K562 (cell line): ENCODE measurements at regions not wholly inside any gene's neighbourhood (a gene's known extent, or its start where the extent isn't known, plus 50 kb on each side); places are given as distances from the start of the nearest gene placed in this dataset.

Source experiments
- ATAC-seq: fragments of 200-7000 bp; cut with Tn5 transposase; 3 replicates; pipeline ENCODE4 v1.9.1; 2020; ENCODE audit warnings: moderate library complexity
- BruUV-seq: library from RNA; stranded (reverse); fragments of 400-500 nt; replicated peaks from 2 replicates; lab custom pipeline; 2021; lab: Mats Ljungman, UMichigan
- CTCF ChIA-PET: fragments of 300-600 bp; formaldehyde crosslinking; extraction: SDS; loops from one replicate; lab custom pipeline; 2021; ENCODE audit warnings: low intra/inter-chr PET ratio; lab: Yijun Ruan, JAX
- POLR2A ChIA-PET: fragments of 300-600, 350-650 bp; sonication (Branson Sonifier 250); formaldehyde crosslinking; extraction: SDS; loops from one replicate; lab custom pipeline; 2021; ENCODE audit warnings: antibody characterized with exemption, inconsistent platforms; lab: Yijun Ruan, JAX
- DNase-seq, 4 experiments: peaks; one replicate each; pipeline versions ENCODE4 v3.0.0 to v3.0.0-alpha.2; 2011 to 2018; ENCODE audit warnings: low spot score in 3 of 4, mixed read lengths in 3 of 4; ENCODE audit errors: extremely low read depth in 1 of 4
- FAIRE-seq: peaks from 2 replicates; lab custom pipeline; 2011; peaks lifted over from hg19 to GRCh38; lab: Jason Lieb, UNC
- H2AFZ ChIP-seq: 2 replicates; pipeline ENCODE4 v1.6.0; 2011; ENCODE audit warnings: low read depth, low read length, control low read depth, inconsistent platforms
- H3K27ac ChIP-seq: fragments of 200-600 bp; 3 replicates; pipeline ENCODE4 v1.8.0; 2011; ENCODE audit warnings: low read depth, mild to moderate bottlenecking, control low read depth, inconsistent platforms, low read length, moderate library complexity, mixed read lengths; ENCODE audit errors: extremely low read depth
- H3K27me3 ChIP-seq, 2 experiments: fragments of 300-600 bp in 1 of 2; 2 replicates in 1 of 2; 3 replicates in 1 of 2; pipeline versions ENCODE4 v1.6.0 to v1.8.0; 2011; ENCODE audit warnings: inconsistent platforms in 2 of 2, low read length in 2 of 2, mild to moderate bottlenecking in 1 of 2, mixed read lengths in 1 of 2, moderate library complexity in 1 of 2; ENCODE audit not compliant: control insufficient read depth in 2 of 2, insufficient read depth in 2 of 2
- H3K36me3 ChIP-seq: fragments of 300-600 bp; 3 replicates; pipeline ENCODE4 v1.8.0; 2011; ENCODE audit warnings: mild to moderate bottlenecking, low read length, inconsistent platforms; ENCODE audit not compliant: control insufficient read depth, insufficient read depth
- H3K4me1 ChIP-seq, 2 experiments: fragments of 200-600 bp in 1 of 2; replicated peaks in 1 of 2; 2 replicates in 1 of 2; 3 replicates in 1 of 2; pipeline versions ENCODE4 v1.5.1 to v1.8.0; 2011; ENCODE audit warnings: inconsistent platforms in 2 of 2, low read length in 2 of 2, mild to moderate bottlenecking in 1 of 2, mixed read lengths in 1 of 2, moderate library complexity in 1 of 2; ENCODE audit not compliant: control insufficient read depth in 2 of 2, insufficient read depth in 2 of 2
- H3K4me2 ChIP-seq: 2 replicates; pipeline ENCODE4 v1.6.1; 2011; ENCODE audit warnings: low read length, control low read depth, inconsistent platforms, mixed read lengths; ENCODE audit not compliant: insufficient read depth
- H3K4me3 ChIP-seq: fragments of 200-600 bp; sonication (generic), shearing (Covaris generic); 2 replicates; pipeline ENCODE4 v1.5.1; 2016; ENCODE audit warnings: control low read depth, inconsistent platforms
- H3K79me2 ChIP-seq: fragments of 200-600 bp; 3 replicates; pipeline ENCODE4 v1.8.0; 2011; ENCODE audit warnings: low read length, inconsistent platforms; ENCODE audit not compliant: control insufficient read depth, insufficient read depth
- H3K9ac ChIP-seq, 2 experiments: 2 replicates each; pipeline versions ENCODE4 v1.6.0 to v1.6.1; 2011; ENCODE audit warnings: low read depth in 2 of 2, low read length in 2 of 2, control low read depth in 1 of 2, inconsistent platforms in 1 of 2, mild to moderate bottlenecking in 1 of 2, mixed read lengths in 1 of 2; ENCODE audit not compliant: insufficient read depth in 1 of 2
- H3K9me1 ChIP-seq: one replicate; pipeline ENCODE4 v1.6.0; 2011; ENCODE audit warnings: inconsistent platforms, mild to moderate bottlenecking, low read length, moderate library complexity; ENCODE audit not compliant: control insufficient read depth, insufficient read depth
- H3K9me3 ChIP-seq: replicated peaks from 2 replicates; pipeline ENCODE4 v1.5.1; 2011; ENCODE audit warnings: low read depth, low read length, inconsistent platforms; ENCODE audit not compliant: control insufficient read depth, insufficient read depth
- H4K20me1 ChIP-seq: replicated peaks from 2 replicates; pipeline ENCODE4 v1.6.1; 2011; ENCODE audit warnings: low read length, inconsistent platforms, mixed read lengths; ENCODE audit not compliant: control insufficient read depth, insufficient read depth
- CHD1 ChIP-seq: fragments of 200-600 bp; sonication (generic); IDR thresholded peaks from one replicate; pipeline ENCODE4 v1.6.1; 2012; ENCODE audit warnings: mild to moderate bottlenecking, moderate library complexity, low read length, inconsistent platforms
- ESRRB ChIP-seq: fragments of 250-450 bp; sonication (Bioruptor Pico); IDR thresholded peaks from 2 replicates; pipeline ENCODE4 v1.5.0; 2020; ENCODE audit warnings: mild to moderate bottlenecking, moderate library complexity, borderline replicate concordance
- EZH2 ChIP-seq: IDR thresholded peaks from 2 replicates; pipeline ENCODE4 v1.6.1; 2012; ENCODE audit warnings: low read depth, mild to moderate bottlenecking, inconsistent platforms, low read length, borderline replicate concordance
- FOXA3 ChIP-seq, 2 experiments: fragments of 450-650 bp in 1 of 2; sonication (generic) in 1 of 2; formaldehyde crosslinking; IDR thresholded peaks in 1 of 2; conservative IDR thresholded peaks in 1 of 2; 2 replicates each; pipeline versions ENCODE4 v1.4.0 to v1.8.0; 2020 to 2022; ENCODE audit warnings: mild to moderate bottlenecking in 2 of 2, missing genetic modification reagents in 1 of 2
- HCFC1 ChIP-seq: IDR thresholded peaks from 2 replicates; pipeline ENCODE4 v1.6.1; 2012; ENCODE audit warnings: low read depth, low read length, improper control_type of control experiment
- HINFP ChIP-seq: fragments of 450-650 bp; conservative IDR thresholded peaks from 2 replicates; pipeline ENCODE4 v1.6.1; 2016; ENCODE audit warnings: missing genetic modification characterization, low read depth, mild to moderate bottlenecking, control low read depth, missing compliant biosample characterization
- HNRNPUL1 ChIP-seq: fragments of 200-400 bp; formaldehyde crosslinking; IDR thresholded peaks from 2 replicates; pipeline ENCODE4 v1.6.1; 2017; ENCODE audit warnings: low read length
- POU5F1 ChIP-seq: fragments of 150-350 bp; IDR thresholded peaks from 2 replicates; pipeline ENCODE4 v1.6.1; 2014; ENCODE audit warnings: borderline replicate concordance, low read length, low read depth, mild to moderate bottlenecking; ENCODE audit not compliant: partially characterized antibody
- PURB ChIP-seq: sonication (generic); formaldehyde crosslinking; IDR thresholded peaks from 2 replicates; pipeline ENCODE4 v1.9.0; 2021; ENCODE audit warnings: low read depth, mild to moderate bottlenecking, missing genetic modification reagents
- RHOXF2B ChIP-seq: fragments of 250-450 bp; sonication (Bioruptor Pico); conservative IDR thresholded peaks from 2 replicates; pipeline ENCODE4 v1.5.1; 2021
- SFPQ ChIP-seq: fragments of 200-400 bp; formaldehyde crosslinking; IDR thresholded peaks from 2 replicates; pipeline ENCODE4 v1.6.1; 2017; ENCODE audit warnings: mild to moderate bottlenecking, low read depth, low read length, moderate library complexity
- ZNF561 ChIP-seq: fragments of 450-650 bp; formaldehyde crosslinking; conservative IDR thresholded peaks from 2 replicates; pipeline ENCODE4 v1.4.0; 2020; ENCODE audit warnings: mild to moderate bottlenecking, moderate library complexity
- WGBS: fragments of 100-300 bp; shearing (Covaris generic); methylation state at CpG from one replicate; pipeline ENCODE4 v1.1.6; 2016; ENCODE audit warnings: low coverage, mixed read lengths; ENCODE audit not compliant: insufficient coverage; ENCODE audit errors: missing lambda C conversion rate; 5-methylcytosine and 5-hydroxymethylcytosine counted together
- in situ Hi-C: fragments of 300-500 bp; cut with MboI; formaldehyde crosslinking; loops from 4 replicates; pipeline ENCODE4 v1.15.0; 2018; ENCODE audit warnings: inconsistent platforms, mixed read lengths
- intact Hi-C: fragments of 100-400 bp; cut with micrococcal nuclease; formaldehyde crosslinking; loops from 2 replicates; pipeline ENCODE4 v1.14.2; 2022

GRCh38 chr4:30919458-30919857 lies 199.3 kb downstream of the PCDH7 start:
- Histone ChIP-seq H3K36me3 (no peaks in the 10 kb centered on the region), H3K4me3 (no peak overlapping the region), H3K9me3 (no peaks in the 10 kb centered on the region), H3K27me3 (no peaks in the 10 kb centered on the region), H2AFZ (no peak overlapping the region), H3K4me2 (no peak overlapping the region), H3K9ac (no peak overlapping the region), H3K9me1 (no peaks in the 10 kb centered on the region), H3K4me1 (no peaks in the 10 kb centered on the region), H3K27ac (no peak overlapping the region), H4K20me1 (no peaks in the 10 kb centered on the region), H3K79me2 (no peaks in the 10 kb centered on the region)
- no peak for FAIRE-seq
- in situ Hi-C loops, result no loop called here
- ChIA-PET POLR2A (no interaction called here), CTCF (no interaction called here)
- 7% methylated on average over 1 of the region's 1 CpG for WGBS
- ATAC-seq, result no peak
- TF ChIP-seq EZH2 (no peak), RHOXF2B (no peak), ESRRB (CRISPR knock-in tag) (no peak), ZNF561 (CRISPR knock-in tag) (no peak), HNRNPUL1 (no peak), HCFC1 (no peak), FOXA3 (CRISPR knock-in tag; conservative IDR thresholded peaks at IDR 0.05 in 1 of 2, IDR thresholded peaks at IDR 0.05 in 1 of 2) (no peak), PURB (CRISPR knock-in tag) (no peak), POU5F1 (no peak), CHD1 (no peak), HINFP (tag) (no peak), SFPQ (no peak)
- no TSS peak for BruUV-seq
- intact Hi-C loops, result no loop called here
- DNase-seq, result no peak
